Nephron (organoid): ENCODE measurements at regions not wholly inside any gene's neighbourhood (a gene's known extent, or its start where the extent isn't known, plus 50 kb on each side); places are given as distances from the start of the nearest gene placed in this dataset.

Experiments
- H3K27ac Mint-ChIP-seq, 3 experiments: 2 replicates each; pipeline ENCODE4 v1.8.0; 2020; ENCODE audit warnings: mixed read lengths in 3 of 3, mild to moderate bottlenecking in 2 of 3, moderate library complexity in 1 of 3
- H3K27me3 Mint-ChIP-seq: 2 replicates; pipeline ENCODE4 v1.8.0; 2021; ENCODE audit warnings: low read depth, mild to moderate bottlenecking, moderate library complexity, mixed read lengths
- H3K36me3 Mint-ChIP-seq: 2 replicates; pipeline ENCODE4 v1.8.0; 2020; ENCODE audit warnings: low read depth, mixed read lengths
- H3K4me1 Mint-ChIP-seq: 2 replicates; pipeline ENCODE4 v1.8.0; 2020; ENCODE audit warnings: mixed read lengths
- H3K4me3 Mint-ChIP-seq, 3 experiments: 2 replicates each; pipeline ENCODE4 v1.8.0; 2020; ENCODE audit warnings: mild to moderate bottlenecking in 3 of 3, mixed read lengths in 3 of 3, moderate library complexity in 2 of 3
- H3K9me3 Mint-ChIP-seq: 2 replicates; pipeline ENCODE4 v1.8.0; 2020; ENCODE audit warnings: mixed read lengths
- CTCF ChIP-seq, 3 experiments: fragments of 200-600 bp; sonication (generic); IDR thresholded peaks; one replicate each; pipeline ENCODE4 v1.5.0; 2021; ENCODE audit warnings: antibody characterized with exemption in 3 of 3; ENCODE audit not compliant: unreplicated experiment in 3 of 3

- H3K4me1 Mint-ChIP-seq: peaks cover 10% of the 10 kb centered on the region
- H3K27ac Mint-ChIP-seq: peak overlapping the region in 1 of 3 experiments; percentile 60
- H3K27me3 Mint-ChIP-seq: peaks cover 4% of the 10 kb centered on the region
- TF ChIP-seq CTCF (IDR thresholded peaks at IDR 0.05; ENCODE audit: unreplicated experiment in 3 of 3): no peak
- H3K4me3 Mint-ChIP-seq: no peak overlapping the region
- H3K9me3 Mint-ChIP-seq: no peaks in the 10 kb centered on the region
- H3K36me3 Mint-ChIP-seq: no peaks in the 10 kb centered on the region
Measured at GRCh38 chr12:19953734-19954133, 414.6 kb upstream of the PDE3A start.

- Mint-ChIP-seq H3K4me1 (peaks cover 10% of the 10 kb centered on the region), H3K36me3 (no peaks in the 10 kb centered on the region), H3K9me3 (no peaks in the 10 kb centered on the region), H3K27me3 (peaks cover 4% of the 10 kb centered on the region), H3K27ac (no peak overlapping the region), H3K4me3 (no peak overlapping the region)
- no peak for TF ChIP-seq CTCF (IDR thresholded peaks at IDR 0.05; ENCODE audit: unreplicated experiment in 3 of 3)
Measured at GRCh38 chr12:19954163-19954562, 414.2 kb upstream of the PDE3A start.

- Mint-ChIP-seq H3K4me1 (peaks cover 10% of the 10 kb centered on the region), H3K36me3 (no peaks in the 10 kb centered on the region), H3K9me3 (no peaks in the 10 kb centered on the region), H3K27ac (peak overlapping the region in 2 of 3 experiments; percentile 10 to 20), H3K27me3 (no peaks in the 10 kb centered on the region), H3K4me3 (no peak overlapping the region)
- no peak for TF ChIP-seq CTCF (IDR thresholded peaks at IDR 0.05; ENCODE audit: unreplicated experiment in 3 of 3)
Measured at GRCh38 chr12:19957308-19958125, 410.8 kb upstream of the PDE3A start.

DNA sequence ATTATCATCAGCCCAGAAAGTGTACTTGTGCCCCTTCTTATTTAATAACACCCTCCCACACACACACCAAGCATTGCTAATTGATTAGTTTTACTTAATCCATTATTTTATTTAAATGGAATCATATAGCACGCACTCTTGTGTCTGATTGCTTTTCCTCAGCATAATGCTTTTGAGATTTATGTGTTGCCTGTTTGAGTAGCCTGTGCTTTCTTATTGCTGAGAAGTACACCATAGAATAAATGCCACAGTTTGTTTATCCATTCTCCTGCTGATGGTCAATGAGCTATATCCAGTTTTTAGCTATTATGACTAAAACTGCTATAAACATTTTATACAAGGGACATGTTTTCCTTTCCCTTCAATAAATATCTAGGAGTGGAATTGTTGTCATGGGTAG, 409.9 kb upstream of the PDE3A start:
- Mint-ChIP-seq H3K27ac (peak overlapping the region in 1 of 3 experiments; percentile 10), H3K36me3 (no peaks in the 10 kb centered on the region)
- no peak for TF ChIP-seq CTCF (IDR thresholded peaks at IDR 0.05; ENCODE audit: unreplicated experiment in 3 of 3)

GRCh38 chr12:19959353-19959752, 409.0 kb upstream of the PDE3A start:
- peaks cover 10% of the 10 kb centered on the region for H3K4me1 Mint-ChIP-seq
- H3K36me3 Mint-ChIP-seq: no peaks in the 10 kb centered on the region
- no peaks in the 10 kb centered on the region for H3K9me3 Mint-ChIP-seq
- H3K4me3 Mint-ChIP-seq: no peak overlapping the region
- no peak overlapping the region for H3K27ac Mint-ChIP-seq
- TF ChIP-seq CTCF (IDR thresholded peaks at IDR 0.05; ENCODE audit: unreplicated experiment in 3 of 3): no peak
- no peaks in the 10 kb centered on the region for H3K27me3 Mint-ChIP-seq

More for the DNA sequence above, 409.9 kb upstream of the PDE3A start:
- H3K4me1 Mint-ChIP-seq: peaks cover 10% of the 10 kb centered on the region
- H3K4me3 Mint-ChIP-seq: no peak overlapping the region
- H3K27me3 Mint-ChIP-seq: no peaks in the 10 kb centered on the region
- no peaks in the 10 kb centered on the region for H3K9me3 Mint-ChIP-seq

DNA sequence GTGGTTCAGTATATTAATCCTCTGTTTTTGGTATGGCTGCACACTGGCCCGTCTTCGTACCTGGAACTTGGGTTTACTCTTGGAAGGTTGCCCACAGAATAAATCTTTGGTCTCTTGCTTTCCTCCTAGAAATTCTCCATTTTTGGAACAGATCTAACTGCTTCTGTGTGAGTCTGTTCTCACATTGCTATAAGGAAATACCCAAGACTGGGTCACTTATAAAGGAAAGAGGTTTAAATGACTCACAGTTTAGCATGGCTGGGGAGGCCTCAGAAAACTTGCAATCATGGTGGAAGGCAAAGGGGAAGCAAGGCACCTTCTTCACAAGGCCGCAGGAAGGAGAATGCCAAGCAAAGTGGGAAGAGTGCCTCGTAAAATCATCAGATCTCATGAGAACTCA, 407.8 kb upstream of the PDE3A start:
- Mint-ChIP-seq H3K27ac (no peak overlapping the region), H3K27me3 (no peaks in the 10 kb centered on the region), H3K9me3 (no peaks in the 10 kb centered on the region), H3K36me3 (no peaks in the 10 kb centered on the region), H3K4me1 (peaks cover 10% of the 10 kb centered on the region), H3K4me3 (no peak overlapping the region)
- no peak for TF ChIP-seq CTCF (IDR thresholded peaks at IDR 0.05; ENCODE audit: unreplicated experiment in 3 of 3)
